ENCODE measurements at regions not wholly inside any gene's neighbourhood (a gene's known extent, or its start where the extent isn't known, plus 50 kb on each side); places are given as distances from the start of the nearest gene placed in this dataset.

GRCh38 chr19:23855676-23856075 is 59.0 kb upstream of the ZNF726 start:
- DNase-seq: no peak

- no peak for DNase-seq
These were observed 62.7 kb upstream of the ZNF726 start for GRCh38 chr19:23851966-23852365.

DNA sequence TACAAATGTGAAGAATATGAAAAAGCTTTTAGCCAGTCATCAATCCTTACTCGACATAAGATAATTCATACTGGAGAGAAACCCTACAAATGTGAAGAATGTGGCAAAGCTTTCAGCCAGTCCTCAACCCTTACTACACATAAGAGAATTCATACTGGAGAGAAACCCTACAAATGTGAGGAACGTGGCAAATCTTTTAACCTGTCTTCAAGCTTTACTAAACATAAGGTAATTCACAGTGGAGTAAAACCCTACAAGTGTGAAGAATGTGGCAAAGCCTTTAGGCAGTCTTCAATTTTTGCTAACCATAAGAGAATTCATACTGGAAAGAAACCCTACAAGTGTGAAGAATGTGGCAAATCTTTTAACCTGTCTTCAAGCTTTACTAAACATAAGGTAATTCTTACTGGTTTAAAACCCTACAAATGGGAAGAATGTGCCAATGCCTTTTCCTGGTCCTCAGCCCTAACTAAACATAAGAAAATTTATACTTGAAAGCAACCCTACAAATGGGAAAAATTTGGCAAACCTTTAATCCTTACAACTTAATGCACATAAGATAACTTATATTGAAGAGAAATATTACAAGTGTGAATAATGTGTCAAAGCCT is 74.1 kb upstream of the ZNF681 start:
- DNase-seq: no peak

DNA sequence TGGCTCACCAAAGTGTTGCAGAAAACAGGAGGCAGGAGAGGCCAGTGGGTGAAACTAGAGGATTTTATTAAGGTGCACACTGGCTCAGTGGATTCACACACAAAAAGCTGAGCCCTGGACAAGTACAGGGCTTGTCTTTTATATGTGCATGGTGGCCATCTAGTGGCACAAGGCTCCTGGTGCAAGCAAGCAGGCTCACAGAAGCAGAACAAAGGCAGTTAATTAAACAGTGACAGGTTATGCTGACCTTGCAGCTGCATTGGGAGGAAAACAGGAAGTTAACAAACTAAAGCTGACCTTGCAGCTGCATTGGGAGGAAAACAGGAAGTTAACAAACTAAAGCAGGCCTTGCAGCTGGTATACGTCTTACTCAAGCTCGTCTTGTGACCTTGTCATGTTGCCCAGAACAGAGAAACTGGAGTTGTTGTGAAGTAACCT is 65.3 kb upstream of the ZNF681 start:
- DNase-seq: peak; percentile 42

DNA sequence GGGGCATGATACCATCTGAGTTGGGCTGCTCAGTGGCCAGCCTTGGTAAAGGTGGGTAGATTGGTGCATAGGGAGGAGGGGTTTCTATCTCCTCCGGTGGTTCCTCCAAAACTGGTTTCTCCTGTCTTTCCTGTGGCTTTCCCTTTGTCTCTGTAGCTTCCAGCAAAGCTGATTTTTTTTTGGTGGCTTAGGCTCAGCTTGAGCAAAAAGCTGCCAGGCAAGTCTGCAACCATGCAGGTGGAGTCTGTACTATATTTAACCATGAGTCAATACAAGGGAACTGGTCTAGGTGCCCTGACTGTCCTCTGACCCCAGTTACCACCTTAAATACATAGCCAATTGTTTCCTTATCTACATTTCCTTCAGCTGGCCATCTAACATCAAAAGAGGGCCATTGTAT is 64.0 kb upstream of the ZNF681 start:
- DNase-seq: peak; percentile 13

DNA sequence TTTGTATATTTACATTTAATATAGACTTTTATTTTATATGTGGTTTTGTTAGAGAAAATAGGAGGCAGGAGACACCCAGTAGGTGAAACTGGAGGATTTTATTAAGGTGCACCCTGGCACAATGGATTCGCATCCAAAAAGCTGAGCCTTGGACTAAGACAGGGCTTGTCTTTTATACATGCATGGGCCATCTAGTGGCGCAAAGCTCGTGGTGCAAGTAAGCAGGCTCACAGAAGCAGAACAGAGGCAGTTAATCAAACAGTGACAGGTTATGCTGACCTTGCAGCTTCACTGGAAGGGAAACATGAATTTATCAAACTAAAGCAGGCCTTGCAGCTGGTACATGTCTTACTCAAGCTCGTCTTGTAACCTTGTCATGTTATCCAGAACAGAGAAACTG is 58.8 kb upstream of the ZNF681 start:
- peak; percentile 16 for DNase-seq

GRCh38 chr19:23810496-23810895 is 51.8 kb upstream of the ZNF681 start:
- no peak for DNase-seq
